Activated CD4-positive, alpha-beta T cell treated with anti-CD3 and anti-CD28 coated beads, Interleukin-2, amount 10 ng/mL, durations not matched to agents 24 days and 14 days (primary cell): ENCODE measurements at regions not wholly inside any gene's neighbourhood (a gene's known extent, or its start where the extent isn't known, plus 50 kb on each side); places are given as distances from the start of the nearest gene placed in this dataset.

Source experiments
- DNase-seq: peaks from one replicate; pipeline ENCODE4 v3.0.0; 2022
- H3K27ac Mint-ChIP-seq: one replicate; pipeline ENCODE4 v1.8.0; 2022; ENCODE audit warnings: mild to moderate bottlenecking, mixed read lengths
- H3K27me3 Mint-ChIP-seq: one replicate; pipeline ENCODE4 v1.8.0; 2022; ENCODE audit warnings: mixed read lengths
- H3K36me3 Mint-ChIP-seq: one replicate; pipeline ENCODE4 v1.8.0; 2022; ENCODE audit warnings: low read depth, mild to moderate bottlenecking, mixed read lengths
- H3K4me1 Mint-ChIP-seq: one replicate; pipeline ENCODE4 v1.8.0; 2021; ENCODE audit warnings: mixed read lengths
- H3K4me3 Mint-ChIP-seq: one replicate; pipeline ENCODE4 v1.8.0; 2022; ENCODE audit warnings: mild to moderate bottlenecking, moderate library complexity, mixed read lengths
- H3K9me3 Mint-ChIP-seq: one replicate; pipeline ENCODE4 v1.8.0; 2021; ENCODE audit warnings: mixed read lengths
- intact Hi-C: fragments of 100-400 bp; cut with micrococcal nuclease; formaldehyde crosslinking; loops from one replicate; pipeline ENCODE4 v1.15.1; 2023

DNA sequence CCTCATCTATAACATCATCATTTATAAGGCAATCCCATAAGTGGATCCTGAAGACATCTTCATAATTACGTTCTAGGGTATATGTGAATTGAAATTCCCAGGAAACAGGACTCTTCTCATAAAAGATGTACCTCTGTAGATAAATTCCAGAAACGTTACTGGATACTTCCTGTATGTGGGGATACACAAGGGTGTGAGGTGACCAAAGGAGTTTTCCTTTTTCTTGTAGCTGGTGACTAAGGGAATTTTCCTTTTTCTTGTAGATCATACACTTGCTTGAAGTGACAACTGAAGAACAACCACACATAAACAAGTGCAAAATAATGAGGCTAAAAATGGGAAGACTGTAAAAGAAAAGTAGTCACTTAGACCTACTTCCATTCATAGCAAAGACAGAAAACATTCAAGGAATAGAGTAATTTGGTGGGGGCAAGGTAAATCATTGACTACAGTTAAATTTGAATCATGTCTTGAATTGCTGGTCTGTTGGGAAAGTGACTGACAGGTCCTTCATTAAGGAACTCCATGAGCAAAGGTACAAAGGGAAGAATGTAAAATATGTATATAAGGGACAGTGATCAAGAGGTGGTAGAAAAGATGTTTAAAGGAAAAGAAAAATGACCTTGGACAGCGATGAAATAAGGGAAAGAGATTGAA, 53.2 kb upstream of the UBE2E3 start:
- no peak overlapping the region for H3K4me3 Mint-ChIP-seq
- DNase-seq: no peak
- intact Hi-C loops: no loop called here
- H3K9me3 Mint-ChIP-seq: no peaks in the 10 kb centered on the region
- H3K27me3 Mint-ChIP-seq: peaks cover 2% of the 10 kb centered on the region
- H3K4me1 Mint-ChIP-seq: no peaks in the 10 kb centered on the region
- no peak overlapping the region for H3K27ac Mint-ChIP-seq
- H3K36me3 Mint-ChIP-seq: no peaks in the 10 kb centered on the region

DNA sequence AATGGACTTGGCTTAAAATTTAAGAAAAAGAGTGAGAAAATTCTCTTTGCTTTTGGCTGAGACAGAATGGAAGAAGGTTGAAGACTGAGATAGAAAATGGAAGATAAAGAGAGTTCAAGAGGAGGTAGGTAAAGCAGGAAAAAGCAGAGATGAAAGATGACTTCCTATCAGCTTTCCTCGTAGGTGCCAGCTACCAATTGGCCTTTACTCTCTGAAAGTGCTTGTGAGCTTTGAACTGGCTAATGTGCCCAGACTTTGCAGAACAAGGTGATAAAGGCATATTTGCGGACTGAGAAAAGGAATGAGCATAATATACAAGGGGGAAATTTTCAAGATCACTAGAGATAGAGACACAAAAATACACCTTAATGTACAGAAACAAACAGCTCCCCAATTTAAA, 54.7 kb upstream of the UBE2E3 start:
- H3K4me3 Mint-ChIP-seq: no peak overlapping the region
- no peak for DNase-seq
- H3K36me3 Mint-ChIP-seq: no peaks in the 10 kb centered on the region
- H3K27ac Mint-ChIP-seq: no peak overlapping the region
- intact Hi-C loops: no loop called here
- no peaks in the 10 kb centered on the region for H3K4me1 Mint-ChIP-seq
- peaks cover 2% of the 10 kb centered on the region for H3K27me3 Mint-ChIP-seq
- no peaks in the 10 kb centered on the region for H3K9me3 Mint-ChIP-seq

DNA sequence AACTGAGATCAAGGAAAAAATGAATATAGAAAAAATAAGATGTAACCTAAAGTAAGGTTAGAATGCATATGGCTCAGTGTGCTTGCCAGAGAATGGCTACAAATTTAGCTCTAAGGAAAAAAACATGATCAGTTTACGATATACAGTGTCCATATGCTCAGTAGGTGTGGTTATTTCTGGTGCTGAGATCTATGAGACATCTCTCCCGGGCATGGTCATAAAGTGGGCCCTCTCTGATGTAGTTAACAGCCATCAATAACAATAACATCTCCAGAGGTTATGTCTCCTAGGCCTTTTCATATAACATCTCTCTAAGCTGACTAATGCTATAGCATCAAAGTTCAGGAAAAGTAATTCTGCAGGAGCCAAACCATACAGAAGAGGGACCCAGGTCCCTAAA, 56.3 kb upstream of the UBE2E3 start:
- H3K4me1 Mint-ChIP-seq: no peaks in the 10 kb centered on the region
- no peak overlapping the region for H3K27ac Mint-ChIP-seq
- H3K9me3 Mint-ChIP-seq: no peaks in the 10 kb centered on the region
- peaks cover 5% of the 10 kb centered on the region for H3K27me3 Mint-ChIP-seq
- H3K4me3 Mint-ChIP-seq: no peak overlapping the region
- no peaks in the 10 kb centered on the region for H3K36me3 Mint-ChIP-seq
- intact Hi-C loops: no loop called here
- no peak for DNase-seq

DNA sequence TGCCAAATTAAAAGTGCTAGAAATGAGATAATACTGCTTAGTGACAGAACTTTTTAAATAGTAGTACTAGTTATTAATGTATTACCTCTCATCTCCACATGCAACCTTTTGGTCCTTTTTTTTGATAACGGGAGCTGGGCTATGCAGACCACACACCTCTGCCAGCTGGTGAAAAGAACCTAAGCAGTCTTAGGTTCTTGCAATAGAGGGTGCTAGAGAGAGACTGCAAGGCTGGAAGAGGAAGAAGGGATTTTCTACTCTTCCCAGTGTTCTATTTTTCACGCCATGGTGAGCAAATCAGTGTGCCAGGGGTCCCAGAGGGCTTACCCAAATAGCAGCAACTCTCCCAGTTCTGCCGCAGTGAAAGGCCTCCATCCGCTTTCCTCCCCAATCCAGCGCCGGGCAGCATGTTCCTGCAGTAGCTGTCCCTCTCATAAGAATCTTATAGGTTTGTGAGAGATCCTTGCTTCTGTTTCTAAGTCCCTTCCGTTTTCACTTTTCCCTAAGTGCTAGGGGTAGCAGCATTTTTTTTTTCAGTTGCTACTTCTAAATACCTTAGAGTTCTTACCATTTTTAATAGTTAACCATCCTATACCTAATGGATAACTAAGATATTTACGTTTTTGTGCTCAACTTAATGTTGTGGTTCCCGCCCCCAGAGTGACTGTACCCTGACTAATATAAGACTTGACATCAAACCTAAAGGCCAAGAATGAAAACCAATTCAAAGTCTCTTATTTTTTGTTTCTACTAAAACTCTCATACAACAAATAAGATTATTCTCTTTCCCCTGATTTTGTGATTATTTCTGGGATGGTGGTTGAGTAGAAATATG, 69.4 kb upstream of the UBE2E3 start:
- H3K4me3 Mint-ChIP-seq: no peak overlapping the region
- H3K4me1 Mint-ChIP-seq: no peaks in the 10 kb centered on the region

DNA sequence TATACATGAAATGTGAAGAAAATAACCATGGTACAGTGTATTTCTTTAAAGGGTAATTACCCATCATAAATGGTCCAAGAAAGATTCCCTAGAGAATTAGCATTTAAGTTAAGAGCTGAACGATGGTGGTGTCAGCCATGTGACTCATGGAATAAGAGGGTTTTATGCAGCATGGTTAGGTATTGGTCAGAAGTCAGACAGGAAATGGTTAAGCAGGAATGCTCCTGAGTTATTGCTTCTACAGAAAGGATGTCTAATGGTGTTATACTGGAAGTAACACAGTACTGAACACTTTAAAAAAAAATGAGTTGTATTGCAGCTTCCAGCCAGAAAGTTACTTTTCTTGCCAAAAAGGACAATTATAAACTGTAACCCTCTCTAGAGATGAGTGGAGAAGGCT, 72.7 kb upstream of the UBE2E3 start:
- no peak overlapping the region for H3K27ac Mint-ChIP-seq
- no peak overlapping the region for H3K4me3 Mint-ChIP-seq
- intact Hi-C loops: no loop called here
- peaks cover 11% of the 10 kb centered on the region for H3K27me3 Mint-ChIP-seq
- H3K9me3 Mint-ChIP-seq: no peaks in the 10 kb centered on the region
- DNase-seq: no peak
- H3K36me3 Mint-ChIP-seq: no peaks in the 10 kb centered on the region
- no peaks in the 10 kb centered on the region for H3K4me1 Mint-ChIP-seq

More for the DNA sequence above, 69.4 kb upstream of the UBE2E3 start:
- no peak overlapping the region for H3K27ac Mint-ChIP-seq
- H3K27me3 Mint-ChIP-seq: peaks cover 7% of the 10 kb centered on the region
- no peak for DNase-seq
- H3K9me3 Mint-ChIP-seq: no peaks in the 10 kb centered on the region
- H3K36me3 Mint-ChIP-seq: no peaks in the 10 kb centered on the region
- intact Hi-C loops: no loop called here

DNA sequence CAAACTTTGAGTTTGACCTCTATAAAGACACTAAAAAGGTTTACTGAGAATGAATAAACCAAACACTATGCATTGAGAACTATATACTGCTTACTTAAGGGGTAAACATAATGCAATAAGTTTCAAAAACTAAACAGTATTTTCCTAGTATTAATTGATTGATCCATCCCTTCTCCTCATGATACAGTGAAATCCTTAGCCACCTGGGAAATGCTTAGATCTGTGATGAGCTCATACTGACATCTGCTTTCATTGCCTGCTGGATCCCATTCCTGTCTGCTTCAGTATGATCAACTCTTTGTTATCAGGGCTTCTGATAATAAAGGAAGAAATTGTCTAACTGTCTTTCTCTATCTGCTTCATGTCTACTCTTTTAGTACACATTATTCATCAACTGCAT, 74.9 kb upstream of the UBE2E3 start:
- no peak overlapping the region for H3K4me3 Mint-ChIP-seq
- H3K27ac Mint-ChIP-seq: no peak overlapping the region
- H3K27me3 Mint-ChIP-seq: peaks cover 11% of the 10 kb centered on the region
- no peak for DNase-seq
- H3K36me3 Mint-ChIP-seq: no peaks in the 10 kb centered on the region
- intact Hi-C loops: no loop called here
- H3K9me3 Mint-ChIP-seq: no peaks in the 10 kb centered on the region
- H3K4me1 Mint-ChIP-seq: no peaks in the 10 kb centered on the region

DNA sequence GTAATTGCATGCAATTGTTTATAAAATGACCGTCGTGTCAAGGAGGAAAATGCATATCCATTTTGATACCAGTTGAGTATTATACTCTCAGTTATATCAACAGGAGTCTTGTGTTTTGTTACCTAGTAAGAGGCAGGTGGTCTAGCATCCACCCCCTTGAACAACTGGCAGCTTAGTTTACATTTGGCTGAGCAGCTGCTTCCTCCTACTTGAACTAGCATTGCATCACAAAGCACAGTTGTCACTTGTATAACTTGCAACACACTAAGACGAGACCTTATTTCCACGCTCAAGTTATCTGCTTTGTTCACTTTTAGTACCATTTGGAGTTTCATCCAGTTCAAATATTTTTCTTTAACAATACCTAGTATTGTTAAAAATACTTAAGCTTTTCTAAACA, 75.4 kb upstream of the UBE2E3 start:
- H3K27me3 Mint-ChIP-seq: peaks cover 12% of the 10 kb centered on the region
- no peak overlapping the region for H3K4me3 Mint-ChIP-seq
- H3K36me3 Mint-ChIP-seq: no peaks in the 10 kb centered on the region
- intact Hi-C loops: no loop called here
- H3K4me1 Mint-ChIP-seq: no peaks in the 10 kb centered on the region
- no peak overlapping the region for H3K27ac Mint-ChIP-seq
- DNase-seq: no peak
- no peaks in the 10 kb centered on the region for H3K9me3 Mint-ChIP-seq

DNA sequence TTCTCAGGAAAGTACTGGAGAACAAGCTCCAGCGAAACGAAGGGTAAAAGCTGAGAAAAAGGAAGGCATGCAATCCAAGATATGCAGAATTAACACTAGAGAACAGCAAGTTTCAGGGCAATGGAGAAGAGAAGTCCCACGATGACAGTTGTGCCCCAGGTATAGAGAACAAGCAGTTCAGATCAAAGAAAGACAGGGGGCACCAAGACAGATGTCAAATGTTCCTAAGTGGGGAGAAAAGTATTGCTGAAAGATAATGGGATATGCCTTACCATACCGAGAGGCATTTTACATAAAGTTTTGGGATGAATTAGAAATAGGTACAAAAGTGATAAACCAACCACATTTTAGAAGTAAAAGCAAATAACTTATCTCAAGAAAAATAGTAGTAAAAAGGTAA, 79.1 kb upstream of the UBE2E3 start:
- no peak overlapping the region for H3K4me3 Mint-ChIP-seq
- no peak overlapping the region for H3K27ac Mint-ChIP-seq
- intact Hi-C loops: no loop called here
- no peaks in the 10 kb centered on the region for H3K9me3 Mint-ChIP-seq
- H3K36me3 Mint-ChIP-seq: no peaks in the 10 kb centered on the region
- H3K4me1 Mint-ChIP-seq: no peaks in the 10 kb centered on the region
- no peak for DNase-seq
- H3K27me3 Mint-ChIP-seq: peaks cover 20% of the 10 kb centered on the region

DNA sequence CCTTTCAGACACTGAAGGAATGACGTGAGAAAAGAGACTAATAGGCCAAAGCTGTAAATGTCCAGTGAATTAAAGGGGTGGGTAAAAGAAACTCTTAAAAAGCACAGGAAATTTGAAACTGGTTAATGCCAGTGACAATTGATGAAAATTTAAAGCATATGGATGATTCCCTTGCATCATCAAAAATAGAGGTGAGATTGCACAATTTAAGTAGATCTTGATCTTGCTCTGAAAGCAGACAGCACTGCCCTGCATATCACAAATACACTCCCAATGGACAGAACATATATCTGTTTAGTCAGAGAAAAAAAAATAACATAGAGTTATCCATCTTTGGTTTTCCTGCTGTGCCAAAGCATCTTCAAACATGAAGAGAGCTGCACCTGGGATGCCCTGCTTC, 86.7 kb upstream of the UBE2E3 start:
- H3K4me3 Mint-ChIP-seq: no peak overlapping the region
- intact Hi-C loops: no loop called here
- no peaks in the 10 kb centered on the region for H3K4me1 Mint-ChIP-seq
- no peak overlapping the region for H3K27ac Mint-ChIP-seq
- no peaks in the 10 kb centered on the region for H3K36me3 Mint-ChIP-seq
- H3K27me3 Mint-ChIP-seq: peaks cover 10% of the 10 kb centered on the region
- no peak for DNase-seq
- no peaks in the 10 kb centered on the region for H3K9me3 Mint-ChIP-seq

DNA sequence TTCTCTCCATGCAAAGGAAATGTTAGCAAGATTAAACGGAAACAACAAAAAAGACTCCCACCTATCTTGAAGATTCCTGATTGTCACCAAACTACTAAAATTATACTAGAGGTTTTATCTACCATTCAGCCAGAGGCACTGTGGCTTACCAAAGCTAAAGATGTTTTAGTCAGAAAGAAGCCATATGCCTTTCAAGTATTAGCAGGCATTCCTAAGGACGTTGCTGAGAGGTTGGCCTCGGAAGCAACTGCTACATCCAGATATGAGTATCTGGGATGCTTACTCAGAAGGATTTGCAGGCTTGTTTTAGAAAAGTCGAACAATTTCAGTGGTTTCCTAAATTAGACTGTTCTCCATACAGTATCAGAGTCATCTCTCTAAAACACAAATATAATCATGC, 88.3 kb upstream of the UBE2E3 start:
- Mint-ChIP-seq H3K36me3 (no peaks in the 10 kb centered on the region), H3K9me3 (no peaks in the 10 kb centered on the region), H3K27me3 (peaks cover 9% of the 10 kb centered on the region), H3K4me1 (no peaks in the 10 kb centered on the region), H3K4me3 (no peak overlapping the region), H3K27ac (no peak overlapping the region)
- intact Hi-C loops: no loop called here
- no peak for DNase-seq

DNA sequence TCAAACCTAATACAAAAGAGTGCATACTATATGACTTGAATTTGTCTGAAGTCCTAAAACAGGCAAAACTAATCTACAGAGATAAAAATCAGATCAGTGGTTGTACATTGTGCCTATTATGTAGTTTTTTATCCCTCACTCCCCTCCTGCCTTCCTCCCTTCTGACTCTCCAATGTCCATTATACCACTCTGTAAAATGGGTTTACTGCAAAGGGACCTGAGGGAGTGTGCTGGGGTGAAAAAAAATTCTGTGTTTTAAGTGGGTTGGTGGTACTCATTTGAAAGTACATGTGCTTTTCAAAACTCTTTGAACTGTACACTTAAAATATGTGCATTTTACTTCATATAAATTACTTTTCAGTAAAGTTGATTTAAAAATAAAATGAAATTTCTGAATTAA, 89.0 kb upstream of the UBE2E3 start:
- H3K27ac Mint-ChIP-seq: no peak overlapping the region

DNA sequence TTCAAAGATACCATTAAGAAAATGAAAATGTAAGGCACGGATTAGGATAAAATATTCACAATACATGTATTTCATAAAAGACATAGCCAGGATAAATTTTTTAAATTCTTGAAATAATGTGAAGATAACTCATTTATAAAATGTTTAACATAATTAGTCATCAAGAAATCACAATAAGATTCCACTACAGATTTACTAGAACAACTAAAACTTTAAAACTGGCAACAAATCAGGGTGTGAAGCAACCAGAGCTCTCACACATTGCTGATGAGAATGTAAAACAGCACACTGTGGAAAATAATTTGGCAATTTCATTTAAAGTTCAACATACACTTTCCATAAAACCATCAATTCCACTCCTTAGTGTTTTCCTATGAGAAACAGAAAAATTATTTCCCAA, 89.6 kb upstream of the UBE2E3 start:
- intact Hi-C loops: no loop called here
- Mint-ChIP-seq H3K4me1 (no peaks in the 10 kb centered on the region), H3K27me3 (peaks cover 7% of the 10 kb centered on the region), H3K27ac (no peak overlapping the region), H3K36me3 (no peaks in the 10 kb centered on the region), H3K9me3 (no peaks in the 10 kb centered on the region), H3K4me3 (no peak overlapping the region)
- no peak for DNase-seq

More for the DNA sequence above, 89.0 kb upstream of the UBE2E3 start:
- peaks cover 4% of the 10 kb centered on the region for H3K27me3 Mint-ChIP-seq
- no peaks in the 10 kb centered on the region for H3K4me1 Mint-ChIP-seq
- H3K4me3 Mint-ChIP-seq: no peak overlapping the region
- no peaks in the 10 kb centered on the region for H3K36me3 Mint-ChIP-seq
- no peaks in the 10 kb centered on the region for H3K9me3 Mint-ChIP-seq
- intact Hi-C loops: no loop called here
- no peak for DNase-seq

DNA sequence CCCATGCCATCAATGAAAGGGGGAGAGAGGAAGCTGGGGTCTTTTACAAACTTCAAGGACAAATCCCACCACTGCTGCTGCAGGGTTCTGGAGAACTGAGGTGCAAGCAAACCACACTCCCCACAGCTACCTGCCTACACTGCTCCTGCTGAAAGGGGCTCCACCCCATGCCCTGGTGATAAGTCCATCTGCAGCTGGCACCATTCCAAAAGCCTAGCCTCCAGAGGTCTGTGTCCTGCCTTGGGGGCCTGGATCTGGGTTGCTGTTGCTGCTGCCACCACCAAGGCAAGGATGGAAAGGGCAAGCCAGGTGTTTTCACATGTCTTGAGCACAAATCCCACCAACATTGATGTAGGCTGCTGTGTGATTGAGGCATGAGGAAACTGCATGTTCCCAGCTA, 97.4 kb upstream of the UBE2E3 start:
- intact Hi-C loops: loop anchor here (10.0 kb wide), 1 partner anchor 172 kb away; no protein-coding TSS in a partner anchor
- Mint-ChIP-seq H3K27me3 (peaks cover 5% of the 10 kb centered on the region), H3K36me3 (no peaks in the 10 kb centered on the region), H3K4me1 (no peaks in the 10 kb centered on the region), H3K27ac (no peak overlapping the region), H3K9me3 (peaks cover 3% of the 10 kb centered on the region), H3K4me3 (no peak overlapping the region)
- DNase-seq: no peak

DNA sequence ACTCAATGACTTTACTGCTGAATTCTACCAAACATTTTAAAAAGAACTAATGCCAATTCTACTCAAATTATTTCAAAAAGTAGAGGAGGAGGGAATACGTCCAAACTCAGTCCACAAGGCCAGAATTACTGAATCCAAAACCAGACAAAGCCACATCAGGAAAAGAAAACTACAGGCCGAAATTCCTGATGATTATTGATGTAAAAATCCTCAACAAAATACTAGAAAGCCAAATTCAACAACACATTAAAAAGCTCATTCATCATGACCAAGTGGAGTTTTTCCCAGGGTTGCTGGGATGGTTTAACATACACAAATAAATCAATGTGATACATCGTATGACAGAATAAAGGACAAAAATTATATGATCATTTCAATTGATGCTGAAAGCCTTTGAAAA, 103.9 kb upstream of the UBE2E3 start:
- no peaks in the 10 kb centered on the region for H3K36me3 Mint-ChIP-seq
- H3K4me1 Mint-ChIP-seq: no peaks in the 10 kb centered on the region
- no peaks in the 10 kb centered on the region for H3K9me3 Mint-ChIP-seq
- no peak for DNase-seq
- no peak overlapping the region for H3K4me3 Mint-ChIP-seq
- intact Hi-C loops: no loop called here
- no peak overlapping the region for H3K27ac Mint-ChIP-seq
- H3K27me3 Mint-ChIP-seq: peaks cover 11% of the 10 kb centered on the region
